ENCODE measurements at regions not wholly inside any gene's neighbourhood (a gene's known extent, or its start where the extent isn't known, plus 50 kb on each side); places are given as distances from the start of the nearest gene placed in this dataset.

- Mint-ChIP-seq H3K4me1 (ENCODE audit: low read depth) (no peaks in the 10 kb centered on the region), H3K4me3 (no peak overlapping the region), H3K9me3 (peaks cover 13 to 14% of the 10 kb centered on the region in 2 donors), H3K27ac (no peak overlapping the region), H3K27me3 (ENCODE audit: low read depth) (no peaks in the 10 kb centered on the region), H3K36me3 (ENCODE audit: insufficient read depth in 2 of 2) (no peaks in the 10 kb centered on the region)
- no peak for ATAC-seq (replicated peaks in 1 of 2)
- no peak for DNase-seq
These were observed 432.2 kb downstream of the OLFM4 start for GRCh38 chr13:53460796-53461195.

- Mint-ChIP-seq H3K9me3 (peaks cover 10 to 11% of the 10 kb centered on the region in 2 donors), H3K27me3 (ENCODE audit: low read depth) (no peaks in the 10 kb centered on the region), H3K4me1 (ENCODE audit: low read depth) (no peaks in the 10 kb centered on the region), H3K36me3 (ENCODE audit: insufficient read depth in 2 of 2) (no peaks in the 10 kb centered on the region), H3K4me3 (no peak overlapping the region), H3K27ac (no peak overlapping the region)
- no peak for DNase-seq
- ATAC-seq (replicated peaks in 1 of 2) = no peak
These were observed 434.5 kb downstream of the OLFM4 start for GRCh38 chr13:53463106-53463505.

DNA sequence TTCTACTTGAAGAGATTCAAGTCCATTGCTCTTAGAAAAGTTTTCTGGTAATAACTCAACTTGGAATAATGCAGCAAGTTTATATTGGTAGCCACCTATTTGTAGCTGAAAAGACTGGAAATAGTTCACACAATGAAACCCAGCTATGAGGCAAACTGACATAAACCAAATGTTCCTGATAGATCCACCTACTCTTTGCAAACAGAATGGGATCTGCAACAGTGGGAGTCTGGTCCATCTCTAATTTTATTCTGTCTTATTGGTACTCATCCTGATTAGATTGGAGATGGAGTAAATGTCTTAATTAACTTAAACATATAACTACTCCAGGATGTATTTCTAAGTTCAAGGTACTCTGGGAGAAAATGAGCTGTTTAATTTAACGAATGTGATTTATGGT is 438.0 kb downstream of the OLFM4 start:
- ATAC-seq (replicated peaks in 1 of 2) (no peak), DNase-seq (no peak)
- Mint-ChIP-seq H3K27me3 (ENCODE audit: low read depth) (no peaks in the 10 kb centered on the region), H3K27ac (no peak overlapping the region), H3K4me1 (ENCODE audit: low read depth) (no peaks in the 10 kb centered on the region), H3K4me3 (no peak overlapping the region), H3K36me3 (ENCODE audit: insufficient read depth in 2 of 2) (no peaks in the 10 kb centered on the region), H3K9me3 (peaks cover 10 to 13% of the 10 kb centered on the region in 2 donors)

DNA sequence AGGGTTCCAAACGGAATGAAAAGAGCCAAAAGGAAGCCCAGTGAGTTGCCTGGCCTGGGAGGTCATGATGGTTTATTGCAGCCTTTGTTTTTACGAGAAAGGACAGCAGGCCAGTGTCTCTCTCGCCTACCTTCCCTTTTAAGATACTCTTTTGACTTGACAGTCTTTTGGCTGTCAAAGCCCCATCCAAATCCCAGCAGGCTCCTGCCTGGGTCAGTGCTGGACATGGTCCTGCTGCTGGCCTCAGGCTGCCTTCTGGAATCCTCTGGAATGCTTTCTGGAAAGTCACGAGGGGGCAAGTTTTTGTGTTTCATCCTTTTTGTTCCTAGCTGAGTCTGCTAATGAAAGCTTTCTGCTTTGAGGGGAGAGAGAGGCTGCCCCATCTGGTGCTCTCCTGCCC is 444.8 kb downstream of the OLFM4 start:
- Mint-ChIP-seq H3K36me3 (ENCODE audit: insufficient read depth in 2 of 2) (no peaks in the 10 kb centered on the region), H3K4me1 (ENCODE audit: low read depth) (no peaks in the 10 kb centered on the region), H3K27ac (no peak overlapping the region), H3K9me3 (peaks cover 9 to 13% of the 10 kb centered on the region in 2 donors), H3K27me3 (ENCODE audit: low read depth) (no peaks in the 10 kb centered on the region), H3K4me3 (no peak overlapping the region)
- ATAC-seq (replicated peaks in 1 of 2) = no peak
- DNase-seq = no peak

DNA sequence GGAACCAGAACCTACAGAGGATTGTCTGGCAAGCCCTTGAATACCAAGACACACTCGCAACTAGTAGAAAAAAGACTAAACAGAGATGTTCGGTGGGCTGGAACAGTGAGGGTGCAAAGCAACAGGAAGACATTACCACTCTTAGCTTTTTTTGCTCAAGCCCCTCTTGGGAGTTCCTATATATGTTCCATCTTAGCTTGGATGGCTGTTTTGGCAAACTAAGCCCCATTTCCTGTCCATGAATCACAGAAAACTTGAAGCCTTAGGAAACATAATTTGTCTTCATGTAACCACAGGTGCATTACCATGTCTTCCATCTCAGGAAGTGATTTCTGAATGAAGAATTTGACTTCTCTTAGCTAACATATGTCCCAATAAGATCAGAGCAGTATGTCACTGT is 446.3 kb downstream of the OLFM4 start:
- Mint-ChIP-seq H3K36me3 (ENCODE audit: insufficient read depth in 2 of 2) (no peaks in the 10 kb centered on the region), H3K27ac (no peak overlapping the region), H3K4me1 (ENCODE audit: low read depth) (no peaks in the 10 kb centered on the region), H3K4me3 (no peak overlapping the region), H3K9me3 (peaks cover 10 to 11% of the 10 kb centered on the region in 2 donors), H3K27me3 (ENCODE audit: low read depth) (no peaks in the 10 kb centered on the region)
- no peak for DNase-seq
- no peak for ATAC-seq (replicated peaks in 1 of 2)

DNA sequence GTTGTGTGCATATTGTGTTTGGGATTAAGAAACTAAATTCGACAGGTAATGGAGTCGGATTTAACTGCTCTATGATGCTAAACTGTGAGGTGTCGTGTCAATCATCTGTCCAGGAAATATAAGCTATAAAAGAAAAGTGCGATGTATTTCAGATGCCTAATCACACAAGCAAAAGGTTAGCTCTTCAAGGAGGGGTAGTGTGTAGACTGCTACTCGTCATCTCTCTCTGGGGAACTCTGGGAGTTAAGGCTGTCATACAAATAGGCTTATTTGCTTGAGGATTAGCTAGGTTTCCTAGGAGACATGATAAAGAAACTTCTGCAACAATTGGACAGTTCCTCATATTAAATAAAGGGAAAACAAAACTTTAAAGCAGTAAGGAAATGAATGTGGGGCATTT is 462.1 kb downstream of the OLFM4 start:
- peaks cover 0 to 1% of the 10 kb centered on the region in 2 donors for H3K36me3 Mint-ChIP-seq (ENCODE audit: insufficient read depth in 2 of 2)
- no peak overlapping the region for H3K4me3 Mint-ChIP-seq
- no peak for DNase-seq
- no peak overlapping the region for H3K27ac Mint-ChIP-seq
- no peak for ATAC-seq (replicated peaks in 1 of 2)
- H3K27me3 Mint-ChIP-seq (ENCODE audit: low read depth) = no peaks in the 10 kb centered on the region
- peaks cover 2 to 5% of the 10 kb centered on the region in 2 donors for H3K9me3 Mint-ChIP-seq
- no peaks in the 10 kb centered on the region for H3K4me1 Mint-ChIP-seq (ENCODE audit: low read depth)

DNA sequence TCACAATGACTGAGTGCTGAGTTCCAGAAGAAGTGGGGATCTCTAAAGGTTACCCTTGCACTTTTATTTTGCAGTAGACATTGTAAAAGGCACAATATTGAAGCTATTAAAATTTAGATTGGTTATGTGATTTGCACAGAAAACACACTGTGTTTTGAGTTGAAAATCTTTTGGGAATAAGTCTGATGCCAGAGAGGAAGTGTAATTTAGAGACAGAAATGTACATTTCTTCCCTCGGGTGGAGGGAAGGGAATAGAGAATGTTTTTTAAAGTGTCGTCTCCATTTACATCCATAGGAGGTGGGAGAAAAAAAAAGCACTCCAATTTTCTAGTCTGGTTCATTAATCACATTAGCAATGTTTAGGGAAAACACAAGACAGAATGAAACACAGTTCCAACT is 465.8 kb downstream of the OLFM4 start:
- Mint-ChIP-seq H3K4me3 (no peak overlapping the region), H3K9me3 (peaks cover 0 to 6% of the 10 kb centered on the region in 2 donors), H3K27me3 (ENCODE audit: low read depth) (no peaks in the 10 kb centered on the region), H3K4me1 (ENCODE audit: low read depth) (no peaks in the 10 kb centered on the region), H3K36me3 (ENCODE audit: insufficient read depth in 2 of 2) (peaks cover 0 to 1% of the 10 kb centered on the region in 2 donors), H3K27ac (no peak overlapping the region)
- ATAC-seq (replicated peaks in 1 of 2) (no peak), DNase-seq (no peak)

DNA sequence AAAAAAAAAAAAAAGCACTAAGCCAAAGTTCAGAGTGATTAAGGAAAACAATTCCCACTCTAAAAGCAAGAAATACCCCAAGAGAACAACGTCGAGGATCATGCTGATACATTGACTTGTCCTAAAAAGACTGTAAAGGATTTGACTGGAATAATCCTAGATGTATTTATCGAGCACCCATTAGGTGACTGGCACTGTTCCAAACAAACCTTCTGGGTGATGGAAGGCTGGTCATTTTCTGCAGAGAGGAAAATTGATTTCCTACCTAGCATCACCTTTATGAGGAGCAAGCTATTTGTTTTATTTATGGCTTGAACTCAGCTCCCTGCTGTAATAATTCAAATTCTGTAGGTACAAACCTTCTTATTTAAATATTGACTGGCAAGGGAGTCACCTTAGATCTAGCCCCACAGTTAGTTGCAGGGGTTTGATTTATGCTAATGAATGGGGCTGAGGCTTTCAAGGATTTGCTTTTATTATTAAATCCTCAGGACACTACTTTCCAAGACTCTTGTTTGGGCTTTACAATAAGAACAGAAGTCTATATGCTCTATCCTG is 471.0 kb downstream of the OLFM4 start:
- Mint-ChIP-seq H3K4me1 (ENCODE audit: low read depth) (no peaks in the 10 kb centered on the region), H3K27ac (no peak overlapping the region), H3K9me3 (peaks cover 0 to 9% of the 10 kb centered on the region in 2 donors), H3K27me3 (ENCODE audit: low read depth) (no peaks in the 10 kb centered on the region), H3K4me3 (no peak overlapping the region), H3K36me3 (ENCODE audit: insufficient read depth in 2 of 2) (no peaks in the 10 kb centered on the region)
- ATAC-seq (replicated peaks in 1 of 2) (no peak), DNase-seq (no peak)

- H3K9me3 Mint-ChIP-seq = peaks cover 0 to 3% of the 10 kb centered on the region in 2 donors
- DNase-seq = no peak
- H3K4me1 Mint-ChIP-seq (ENCODE audit: low read depth) = no peaks in the 10 kb centered on the region
- no peaks in the 10 kb centered on the region for H3K27me3 Mint-ChIP-seq (ENCODE audit: low read depth)
- no peak for ATAC-seq (replicated peaks in 1 of 2)
- H3K27ac Mint-ChIP-seq = no peak overlapping the region
- H3K4me3 Mint-ChIP-seq = no peak overlapping the region
- no peaks in the 10 kb centered on the region for H3K36me3 Mint-ChIP-seq (ENCODE audit: insufficient read depth in 2 of 2)
These were observed 472.8 kb downstream of the OLFM4 start for GRCh38 chr13:53501387-53501786.

DNA sequence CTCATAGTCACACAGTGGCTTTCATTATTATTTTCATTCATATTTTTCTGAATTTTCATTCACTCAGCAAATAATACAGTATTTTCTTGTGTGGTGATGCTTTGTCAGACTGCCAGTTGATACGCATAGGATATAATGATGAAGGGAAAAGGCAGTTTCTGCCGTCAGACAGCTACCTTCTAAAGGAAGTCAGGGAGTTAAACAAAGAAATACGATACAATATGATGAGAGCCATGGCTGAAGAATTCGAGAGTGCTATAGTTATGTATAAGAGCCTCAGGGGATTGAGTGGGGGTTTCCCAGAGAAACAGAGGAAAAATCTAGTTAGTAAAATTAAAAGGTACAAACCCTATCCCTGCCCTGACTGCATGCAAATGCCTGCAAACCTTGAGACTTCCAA is 479.1 kb downstream of the OLFM4 start:
- no peaks in the 10 kb centered on the region for H3K4me1 Mint-ChIP-seq (ENCODE audit: low read depth)
- ATAC-seq (replicated peaks in 1 of 2) (no peak), DNase-seq (no peak)
- peaks cover 2 to 8% of the 10 kb centered on the region in 2 donors for H3K9me3 Mint-ChIP-seq
- no peak overlapping the region for H3K27ac Mint-ChIP-seq
- H3K36me3 Mint-ChIP-seq (ENCODE audit: insufficient read depth in 2 of 2) = no peaks in the 10 kb centered on the region
- no peaks in the 10 kb centered on the region for H3K27me3 Mint-ChIP-seq (ENCODE audit: low read depth)
- H3K4me3 Mint-ChIP-seq = no peak overlapping the region

DNA sequence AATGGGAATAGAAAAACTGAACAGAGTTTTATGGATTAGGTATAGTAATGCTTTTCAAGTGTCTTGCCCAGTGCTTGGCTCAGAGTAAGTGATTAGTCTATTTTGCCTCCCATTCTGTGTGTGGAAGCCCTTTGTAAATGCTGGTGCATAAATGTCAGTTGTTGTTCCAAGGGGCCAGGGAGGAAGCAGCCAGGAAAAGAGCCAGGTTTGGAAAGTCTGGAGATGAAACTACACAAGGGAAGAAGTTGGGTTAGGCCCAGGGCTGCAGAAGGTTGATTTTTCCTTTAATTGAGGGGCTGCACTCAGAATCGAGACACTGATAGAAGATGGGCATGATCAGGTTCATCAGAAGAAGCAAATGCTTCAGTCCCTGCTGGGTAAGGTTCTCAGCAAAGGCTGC is 484.0 kb downstream of the OLFM4 start:
- Mint-ChIP-seq H3K36me3 (ENCODE audit: insufficient read depth in 2 of 2) (no peaks in the 10 kb centered on the region), H3K4me3 (no peak overlapping the region), H3K9me3 (peaks cover 4 to 11% of the 10 kb centered on the region in 2 donors), H3K27me3 (ENCODE audit: low read depth) (no peaks in the 10 kb centered on the region), H3K27ac (no peak overlapping the region), H3K4me1 (ENCODE audit: low read depth) (no peaks in the 10 kb centered on the region)
- DNase-seq = no peak
- no peak for ATAC-seq (replicated peaks in 1 of 2)

GRCh38 chr13:53513226-53513625 is 484.6 kb downstream of the OLFM4 start:
- Mint-ChIP-seq H3K36me3 (ENCODE audit: insufficient read depth in 2 of 2) (no peaks in the 10 kb centered on the region), H3K27ac (no peak overlapping the region), H3K9me3 (peaks cover 4 to 11% of the 10 kb centered on the region in 2 donors), H3K4me1 (ENCODE audit: low read depth) (no peaks in the 10 kb centered on the region), H3K4me3 (no peak overlapping the region), H3K27me3 (ENCODE audit: low read depth) (no peaks in the 10 kb centered on the region)
- no peak for ATAC-seq (replicated peaks in 1 of 2)
- no peak for DNase-seq

DNA sequence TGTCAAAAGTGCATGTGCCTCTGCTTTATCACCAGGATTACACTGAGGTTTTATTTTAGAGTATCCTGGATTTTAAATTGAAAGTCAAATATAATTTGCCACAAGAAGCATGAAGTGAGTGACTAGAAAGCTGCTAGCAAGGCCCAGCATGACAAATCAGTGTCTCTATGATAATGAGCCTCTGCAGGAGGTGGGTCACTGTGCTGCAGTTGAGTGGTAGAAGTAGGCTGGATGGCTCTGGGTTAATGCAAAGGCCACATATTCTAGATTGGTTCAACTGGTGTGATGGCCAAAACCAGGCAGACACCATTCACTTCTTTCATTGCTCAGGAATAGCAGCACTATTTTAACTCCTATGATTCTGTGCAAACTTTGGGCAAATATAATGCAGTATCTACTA is 491.5 kb downstream of the OLFM4 start:
- peaks cover 5 to 6% of the 10 kb centered on the region in 2 donors for H3K9me3 Mint-ChIP-seq
- ATAC-seq (replicated peaks in 1 of 2) (no peak), DNase-seq (no peak)
- no peak overlapping the region for H3K4me3 Mint-ChIP-seq
- H3K4me1 Mint-ChIP-seq (ENCODE audit: low read depth) = no peaks in the 10 kb centered on the region
- H3K27me3 Mint-ChIP-seq (ENCODE audit: low read depth) = no peaks in the 10 kb centered on the region
- no peak overlapping the region for H3K27ac Mint-ChIP-seq
- no peaks in the 10 kb centered on the region for H3K36me3 Mint-ChIP-seq (ENCODE audit: insufficient read depth in 2 of 2)

DNA sequence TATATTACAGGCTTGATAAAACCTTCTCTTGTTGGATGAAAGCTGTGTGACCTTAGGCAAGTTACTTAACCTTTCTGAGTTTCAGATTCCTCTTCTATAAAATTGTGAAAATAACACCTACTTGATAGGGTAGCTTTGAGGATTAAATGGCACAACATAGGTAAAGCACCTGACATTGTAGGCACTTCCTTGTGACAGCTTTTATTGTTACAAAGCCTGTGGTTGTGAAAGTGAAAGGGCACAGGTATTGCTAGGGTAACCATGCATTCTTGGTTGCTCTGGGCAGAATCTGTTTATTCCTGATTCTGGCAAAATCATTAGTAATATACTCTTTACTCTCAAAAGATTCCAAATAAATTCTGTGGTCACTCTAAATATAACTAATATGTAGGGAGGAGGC is 493.4 kb downstream of the OLFM4 start:
- ATAC-seq (replicated peaks in 1 of 2) = no peak

More for the DNA sequence above, 493.4 kb downstream of the OLFM4 start:
- DNase-seq = no peak
- no peak overlapping the region for H3K27ac Mint-ChIP-seq
- H3K4me1 Mint-ChIP-seq (ENCODE audit: low read depth) = no peaks in the 10 kb centered on the region
- no peaks in the 10 kb centered on the region for H3K36me3 Mint-ChIP-seq (ENCODE audit: insufficient read depth in 2 of 2)
- H3K27me3 Mint-ChIP-seq (ENCODE audit: low read depth) = no peaks in the 10 kb centered on the region
- peaks cover 4 to 8% of the 10 kb centered on the region in 2 donors for H3K9me3 Mint-ChIP-seq
- no peak overlapping the region for H3K4me3 Mint-ChIP-seq

All from activated T-cell treated with anti-CD3 and anti-CD28 coated beads, Interleukin-2, amount 50 U/mL, for 72 hours (primary cell).